Fibroblast of skin of right quadriceps (primary cell): ENCODE measurements at regions not wholly inside any gene's neighbourhood (a gene's known extent, or its start where the extent isn't known, plus 50 kb on each side); places are given as distances from the start of the nearest gene placed in this dataset.
"Not testable (repeated sequence)": the region's sequence is repeated elsewhere in the genome, so short reads cannot be mapped to it uniquely, and the experiment has no call there.

Experiments used
- DNase-seq: peaks from one replicate; pipeline ENCODE4 v3.0.0-alpha.2; 2013

DNA sequence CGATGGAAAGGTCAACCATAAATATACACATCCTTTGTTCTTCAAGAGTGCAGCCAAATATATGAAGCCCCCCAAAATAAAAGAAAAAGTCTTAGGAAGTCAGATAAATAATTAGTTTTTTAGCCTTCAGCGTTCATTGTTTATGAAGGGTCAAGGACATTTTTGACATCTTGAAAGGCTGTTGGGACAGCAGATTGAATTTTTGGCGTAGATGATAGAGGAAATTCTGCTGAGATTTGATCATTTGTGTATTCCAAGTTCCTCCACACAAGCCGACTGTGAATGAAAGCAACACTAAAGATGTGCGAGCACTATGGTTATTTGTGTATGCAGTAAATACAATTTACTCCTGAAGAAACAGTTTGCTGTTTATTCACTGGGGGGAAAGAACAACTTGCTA lies 177.8 kb upstream of the PARD3B start:
- no peak for DNase-seq

DNA sequence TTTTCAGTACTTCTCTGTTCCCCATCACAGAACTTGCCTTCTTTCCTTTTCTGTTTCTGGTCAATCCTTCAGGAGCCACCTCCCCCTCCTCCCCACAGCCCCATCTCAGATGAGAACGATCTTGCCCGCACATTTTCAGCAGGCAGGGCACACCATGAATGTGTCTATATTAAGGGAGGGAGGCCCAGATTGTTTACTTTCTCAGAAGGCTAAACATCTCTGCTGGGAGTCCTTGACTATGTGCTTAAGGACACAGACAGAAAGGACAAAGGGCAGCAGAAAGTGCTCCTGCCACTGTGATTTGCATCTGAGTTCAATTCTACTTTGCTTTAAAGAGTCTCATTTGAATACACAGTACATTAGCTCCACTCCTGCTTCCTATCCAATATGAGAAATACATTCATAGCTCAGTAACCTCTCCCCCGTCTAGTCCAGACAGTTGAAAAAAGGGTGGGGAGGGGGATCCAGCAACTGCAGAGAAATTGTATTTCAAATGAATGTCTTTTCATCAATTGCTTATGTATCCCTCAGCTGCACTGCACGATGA lies 175.0 kb upstream of the PARD3B start:
- DNase-seq, result no peak

DNA sequence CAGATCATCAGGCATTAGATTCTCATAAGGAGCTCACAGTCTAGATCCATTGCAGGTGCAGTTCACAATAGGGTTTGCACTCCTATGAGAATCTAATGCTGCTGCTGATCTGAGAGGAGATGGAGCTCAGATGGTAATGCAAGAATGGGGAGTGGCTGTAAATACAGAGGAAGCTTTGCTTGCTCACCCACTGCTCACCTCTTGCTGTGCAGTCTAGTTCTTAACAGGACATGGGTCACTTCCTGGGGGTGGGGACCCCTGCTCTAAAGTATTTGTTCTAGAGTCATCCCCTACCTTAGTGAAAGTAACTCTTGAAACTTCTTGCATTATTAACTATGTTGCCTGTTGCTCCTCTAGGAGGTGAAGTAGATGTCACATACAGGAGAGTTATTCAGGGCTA lies 171.3 kb upstream of the PARD3B start:
- no peak for DNase-seq

DNA sequence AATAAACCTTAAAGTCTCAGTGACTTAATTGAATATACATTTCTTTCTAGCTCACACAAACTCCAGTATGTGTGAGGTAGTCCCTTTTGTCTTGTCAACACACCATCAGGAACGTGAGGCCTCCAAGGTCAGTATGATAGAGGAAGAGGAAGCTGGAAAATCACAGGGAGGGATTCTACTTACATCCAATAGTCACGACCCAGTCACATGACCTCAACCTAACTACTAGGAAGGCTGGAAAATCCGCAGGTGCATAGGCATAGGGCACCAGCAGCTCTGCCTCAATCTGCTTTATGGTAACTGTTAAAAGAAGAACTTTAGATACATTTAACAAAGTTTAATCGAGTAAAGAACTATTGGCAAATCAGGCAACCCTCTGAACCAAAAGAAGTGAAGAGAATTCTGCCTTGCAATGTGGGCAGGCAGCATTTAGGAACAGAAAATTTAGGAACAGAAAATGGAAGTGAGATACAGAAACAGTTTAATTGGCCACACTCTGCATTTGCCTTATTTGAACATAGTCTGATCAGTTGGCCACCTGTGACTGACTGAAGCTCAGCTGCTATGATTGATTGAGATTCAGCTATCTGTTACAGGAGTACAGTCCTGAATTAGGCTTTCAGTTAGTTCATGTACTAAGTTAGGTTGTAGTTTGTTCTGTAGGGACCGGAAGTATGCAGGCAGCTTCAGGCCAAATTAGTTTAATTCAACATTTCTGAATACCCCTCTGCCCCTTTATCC lies 165.0 kb upstream of the PARD3B start:
- DNase-seq, result no peak

DNA sequence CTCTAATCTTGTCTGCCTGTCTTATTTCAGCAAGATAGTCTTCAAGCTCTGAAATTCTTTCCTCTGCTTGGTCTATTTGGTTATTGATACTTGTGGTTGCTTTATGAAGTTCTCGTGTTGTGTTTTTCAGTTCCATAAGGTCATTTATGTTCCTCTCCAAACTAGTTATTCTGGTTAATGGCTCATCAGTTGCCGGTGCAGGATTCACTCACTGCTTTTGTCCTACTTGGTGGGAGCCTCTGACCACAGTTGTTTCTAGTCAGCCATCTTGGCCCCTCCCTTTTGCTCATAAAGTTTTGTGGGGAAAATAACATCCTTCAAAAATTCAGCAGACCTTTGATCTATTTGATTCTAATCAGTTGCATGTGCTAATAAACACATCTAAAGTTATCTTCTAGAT lies 158.6 kb upstream of the PARD3B start:
- no peak for DNase-seq

DNA sequence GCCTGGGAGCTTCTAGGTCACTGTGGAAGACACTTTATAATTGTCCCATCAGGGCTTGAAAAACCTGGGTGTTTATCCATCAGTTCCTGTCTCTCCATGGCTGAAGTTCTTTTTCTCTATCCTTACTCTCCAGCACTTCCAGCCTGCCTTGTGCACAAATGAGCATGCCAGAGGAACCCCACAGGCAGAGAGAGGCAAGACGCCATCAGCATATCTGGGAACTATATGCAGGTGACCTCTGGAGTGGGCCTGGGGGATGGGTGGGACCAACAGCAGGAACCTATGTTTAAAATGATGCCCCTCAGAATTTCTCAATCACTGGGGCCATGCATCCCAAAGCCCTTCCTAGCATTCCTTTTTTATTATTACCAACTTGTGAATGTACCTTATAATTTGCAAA lies 156.2 kb upstream of the PARD3B start:
- no peak for DNase-seq

DNA sequence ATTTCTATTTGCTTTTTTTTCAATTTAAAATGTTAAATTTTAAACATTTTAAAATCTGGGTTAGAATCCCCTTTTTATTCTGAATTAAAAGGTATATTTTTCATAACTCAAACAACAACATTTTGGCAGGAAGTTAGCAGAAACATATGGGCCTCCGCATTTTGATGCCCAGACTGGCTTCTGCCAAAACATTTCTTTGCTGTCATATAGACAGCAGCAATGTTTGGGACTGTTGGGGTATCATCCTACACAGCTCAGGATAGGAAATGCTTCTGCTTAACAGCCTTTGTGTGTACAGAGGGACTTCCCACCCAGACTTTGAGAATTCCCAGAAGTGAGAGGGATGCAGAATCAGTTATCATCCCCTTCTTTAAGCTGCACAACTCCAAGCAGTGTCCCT lies 155.4 kb upstream of the PARD3B start:
- DNase-seq, result no peak

DNA sequence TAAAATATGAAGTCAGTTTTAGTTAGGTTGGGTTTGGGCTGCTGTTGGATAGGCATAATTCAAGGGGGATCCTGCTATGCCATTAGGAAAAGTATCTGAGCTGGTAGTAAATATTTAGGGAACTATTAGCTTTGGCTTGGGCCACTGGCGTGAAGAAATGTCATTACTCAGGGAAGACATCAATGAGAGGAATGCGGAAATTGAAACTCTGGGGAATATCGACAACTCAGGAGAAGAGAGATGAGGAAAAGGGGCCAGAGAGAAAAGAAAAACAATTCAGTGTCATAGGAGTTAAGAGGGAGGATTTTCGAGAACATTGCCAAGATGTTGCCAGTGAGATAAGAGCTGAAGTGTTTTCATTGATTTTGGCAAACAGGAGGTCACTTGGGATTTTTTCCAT lies 149.7 kb upstream of the PARD3B start:
- DNase-seq, result no peak

DNA sequence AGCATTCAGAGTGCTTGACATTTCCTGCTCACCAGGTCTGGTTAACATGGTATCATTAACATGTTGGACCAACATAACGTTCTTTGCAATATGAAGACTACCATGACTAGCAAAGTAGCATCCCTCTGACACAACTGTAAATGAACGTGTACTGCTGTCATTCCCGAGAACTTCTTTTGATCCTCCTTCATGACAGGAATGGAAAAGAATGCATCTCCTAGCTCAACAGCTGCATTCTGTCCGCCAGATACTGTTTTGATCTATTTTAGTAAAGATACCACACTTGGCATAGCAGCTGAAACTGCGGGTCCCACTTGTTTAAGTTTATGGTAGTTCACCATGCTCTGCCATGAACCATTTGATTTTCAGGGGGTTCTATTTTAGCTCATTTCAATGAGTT lies 144.2 kb upstream of the PARD3B start:
- no peak for DNase-seq

DNA sequence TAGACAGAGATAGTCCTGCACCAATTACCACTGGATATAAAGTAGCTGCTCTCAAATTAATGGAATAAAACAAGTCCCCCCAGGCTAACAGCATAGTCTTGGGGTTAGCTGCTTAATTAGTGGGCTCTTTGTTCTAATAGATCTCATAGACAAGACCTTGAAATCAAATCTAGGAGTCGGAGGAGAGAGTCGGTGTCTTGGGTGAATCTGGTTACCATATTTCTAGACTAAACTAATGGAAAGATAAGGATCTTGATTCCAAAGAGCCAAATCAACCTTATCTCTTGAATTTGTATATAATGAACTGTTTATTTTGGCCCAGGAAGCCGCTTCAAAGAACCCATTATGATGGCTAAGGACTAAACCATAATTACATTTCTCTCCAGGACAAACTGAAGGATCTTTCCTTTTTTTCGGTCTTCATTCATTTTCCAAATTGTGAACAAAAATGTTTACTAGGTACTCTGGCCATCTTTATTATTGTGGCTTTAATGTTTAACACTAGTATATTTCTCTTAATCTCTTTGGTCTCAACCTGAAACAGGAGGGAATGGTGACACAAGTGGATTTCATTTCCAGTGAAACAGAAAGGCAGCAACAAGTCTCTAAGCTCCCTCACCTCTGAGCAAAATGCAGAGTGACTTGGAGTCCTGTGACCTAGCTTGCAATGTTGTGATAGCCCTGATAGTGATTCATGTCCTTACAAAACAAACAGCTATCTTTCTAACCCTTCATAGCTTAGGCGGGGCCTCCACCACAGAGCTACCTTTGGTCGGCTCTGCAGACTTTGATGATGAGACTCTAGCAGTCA lies 137.9 kb upstream of the PARD3B start:
- no peak for DNase-seq

DNA sequence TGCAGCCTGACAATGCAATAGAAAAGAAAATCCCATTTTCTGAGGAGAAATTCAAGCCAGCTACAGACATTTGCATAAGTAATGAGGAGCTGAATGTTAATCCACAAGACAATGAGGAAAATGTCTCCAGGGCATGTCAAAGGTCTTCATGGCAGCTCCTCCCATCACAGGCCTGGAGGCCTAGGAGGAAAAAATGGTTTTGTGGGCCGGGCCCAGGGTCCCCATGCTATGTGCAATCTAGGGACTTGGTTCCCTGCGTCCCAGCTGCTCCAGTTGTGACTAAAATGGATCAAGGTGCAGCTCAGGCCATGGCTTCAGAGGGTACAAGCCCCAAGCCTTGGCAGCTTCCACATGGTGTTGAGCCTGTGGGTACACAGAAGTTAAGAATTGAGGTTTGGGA lies 132.5 kb upstream of the PARD3B start:
- DNase-seq, result not testable (repeated sequence)

DNA sequence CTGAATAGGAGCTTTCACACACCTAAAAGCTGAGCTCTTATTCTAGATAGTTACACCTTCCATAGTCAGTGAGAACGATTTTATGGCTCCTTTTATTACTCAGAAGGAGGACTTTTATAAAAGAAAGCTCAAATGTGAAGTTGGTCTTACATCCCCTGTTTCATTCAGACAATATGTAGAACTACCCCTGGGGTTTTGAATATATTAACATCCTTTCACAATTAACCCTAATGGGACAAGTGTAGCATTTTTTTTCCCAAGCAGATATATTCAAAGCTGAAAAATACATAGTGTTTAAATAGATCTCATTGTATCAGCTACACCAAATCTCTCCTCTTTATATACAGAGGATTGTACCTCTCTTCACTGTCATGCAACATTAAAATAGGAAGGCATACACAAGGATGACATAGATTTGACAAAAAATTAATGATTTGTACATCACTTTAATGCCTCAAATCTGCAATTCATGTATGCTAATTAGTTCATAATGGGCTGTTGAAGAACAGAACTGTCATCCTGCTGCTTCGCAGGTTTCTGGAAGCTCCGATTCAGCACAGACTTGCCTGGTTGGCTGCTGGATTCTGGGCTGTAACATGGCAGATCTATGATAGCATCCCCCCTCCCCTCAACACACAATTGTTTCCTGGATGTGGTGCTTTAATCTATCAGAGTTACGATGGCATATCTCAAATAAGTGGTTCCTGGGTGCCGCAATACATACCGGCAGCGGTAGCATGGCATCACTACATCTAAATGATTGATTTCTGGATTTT lies 129.7 kb upstream of the PARD3B start:
- no peak for DNase-seq

DNA sequence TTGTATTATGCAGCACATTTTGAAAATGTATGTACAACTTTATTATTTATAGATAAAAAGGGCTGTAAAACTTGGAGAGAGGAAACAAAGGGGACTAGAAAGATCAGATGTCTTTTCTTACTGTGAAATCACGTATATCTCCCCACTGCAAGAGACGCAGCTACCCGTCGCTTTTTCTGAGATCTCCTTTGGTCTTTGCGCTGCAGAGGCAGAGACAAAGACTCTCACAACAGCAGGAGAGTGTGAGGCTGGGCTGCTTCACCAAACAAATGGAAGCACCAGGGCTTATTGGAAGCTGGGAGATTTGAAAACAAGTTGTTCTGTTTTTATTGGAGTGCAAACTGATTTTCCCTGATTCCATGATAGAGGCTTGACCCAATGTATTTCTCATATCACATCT lies 129.0 kb upstream of the PARD3B start:
- DNase-seq, result no peak

DNA sequence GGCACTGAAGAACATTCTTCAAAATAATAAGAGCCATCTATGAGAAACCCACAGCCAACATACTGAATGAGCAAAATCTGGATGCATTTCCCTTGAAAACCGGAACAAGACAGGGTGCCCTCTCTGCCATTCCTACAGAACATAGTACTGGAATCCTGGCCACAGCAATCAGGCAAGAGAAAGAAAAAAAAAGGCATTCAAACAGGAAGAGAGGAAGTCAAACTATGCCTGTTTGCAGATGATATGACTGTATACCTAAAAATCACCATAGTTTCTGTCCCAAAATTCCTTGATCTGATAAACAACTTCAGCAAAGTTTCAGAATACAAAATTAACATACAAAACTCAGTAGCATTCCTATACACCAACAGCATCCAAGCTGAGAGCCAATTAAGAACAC lies 119.5 kb upstream of the PARD3B start:
- DNase-seq, result no peak

DNA sequence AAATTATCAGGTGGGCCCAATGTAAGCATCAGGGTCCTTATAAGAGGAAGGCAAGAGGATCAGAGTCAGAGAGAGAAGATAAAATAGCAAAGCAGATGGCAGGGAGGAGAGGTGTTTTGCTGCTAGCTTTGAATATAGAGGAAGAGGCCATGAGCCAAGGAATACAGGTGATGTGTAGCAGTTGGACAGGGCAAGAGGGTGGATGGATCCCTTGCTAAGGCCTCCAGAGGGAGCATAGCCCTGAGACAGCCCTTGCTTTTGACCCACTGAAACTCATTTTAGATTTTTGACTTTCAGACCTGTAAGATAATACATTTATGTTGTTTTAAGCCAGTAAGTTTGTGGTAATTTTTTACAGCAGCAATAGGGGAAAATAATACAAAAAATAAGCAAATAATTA lies 116.6 kb upstream of the PARD3B start:
- DNase-seq, result no peak

DNA sequence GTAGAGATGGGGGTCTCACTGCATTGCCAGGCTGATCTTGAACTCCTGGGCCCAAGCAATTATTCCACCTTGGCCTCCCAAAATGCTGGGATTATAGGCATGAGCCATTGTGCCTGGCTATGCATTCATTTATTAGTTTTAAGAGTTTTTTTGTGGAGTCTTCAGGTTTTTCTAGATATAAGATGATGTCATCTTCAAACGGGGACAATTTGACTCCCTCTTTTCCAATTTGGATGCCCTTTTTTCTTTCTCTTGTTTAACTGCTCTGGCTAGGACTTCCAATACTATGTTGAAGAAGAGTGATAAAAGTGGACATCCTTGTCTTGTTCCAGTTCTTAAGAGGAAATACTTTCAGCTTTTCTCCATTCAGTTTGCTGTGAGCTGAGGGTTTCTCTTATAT lies 113.7 kb upstream of the PARD3B start:
- DNase-seq, result no peak

DNA sequence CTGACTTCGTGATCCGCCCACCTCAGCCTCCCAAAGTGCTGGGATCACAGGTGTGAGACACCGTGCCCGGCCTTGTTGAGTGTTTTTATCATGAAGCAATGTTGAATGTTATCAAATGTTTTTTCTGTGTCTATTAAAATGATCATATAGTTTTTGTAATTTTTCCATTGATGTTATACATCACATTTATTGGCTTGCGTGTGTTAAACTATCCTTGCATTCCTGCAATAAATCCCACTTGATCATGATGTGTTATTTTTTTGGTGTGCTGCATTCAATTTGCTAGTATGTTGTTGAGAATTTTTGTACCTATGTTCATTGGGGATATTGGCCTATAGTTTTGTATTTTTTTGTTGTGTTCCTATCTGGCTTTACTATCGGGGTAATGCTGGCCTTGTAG lies 113.1 kb upstream of the PARD3B start:
- DNase-seq, result no peak

DNA sequence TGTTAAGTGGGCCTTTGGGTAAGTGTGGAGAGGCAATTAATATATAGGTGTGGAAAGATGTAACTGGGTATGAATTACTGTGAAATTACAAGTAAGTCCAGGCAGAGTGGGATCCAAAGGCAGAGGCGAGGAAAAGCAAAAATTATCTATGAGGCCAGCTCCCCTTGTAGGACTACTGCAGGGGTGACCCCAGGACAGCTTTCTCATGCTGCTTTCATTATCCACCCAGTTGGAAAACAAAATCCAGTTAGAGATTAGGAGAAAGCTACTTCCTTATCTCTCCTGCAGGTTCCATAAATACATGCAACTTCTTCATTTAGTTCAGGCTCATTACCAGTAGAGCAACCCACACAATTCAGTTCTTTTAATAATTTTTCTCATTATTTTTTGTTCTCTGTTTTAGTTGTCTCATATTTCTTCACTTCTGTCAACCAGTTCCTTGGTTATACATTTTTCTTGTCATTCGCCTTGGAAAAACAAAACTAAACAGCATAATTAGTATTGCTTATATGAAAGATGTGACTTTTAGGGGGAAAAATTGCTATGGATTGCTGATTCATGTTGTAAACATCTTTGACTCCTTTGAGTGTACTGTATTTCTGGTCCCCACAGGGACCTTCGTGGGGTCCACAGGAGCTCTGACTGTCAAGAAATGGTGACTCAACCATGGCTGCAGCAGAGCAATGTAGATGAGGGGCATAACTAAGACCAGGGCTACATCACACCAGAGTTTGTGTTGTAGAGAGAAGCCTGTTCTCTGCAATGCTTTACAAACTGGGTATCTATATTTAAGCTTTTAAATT lies 110.4 kb upstream of the PARD3B start:
- DNase-seq, result peak; percentile 56

DNA sequence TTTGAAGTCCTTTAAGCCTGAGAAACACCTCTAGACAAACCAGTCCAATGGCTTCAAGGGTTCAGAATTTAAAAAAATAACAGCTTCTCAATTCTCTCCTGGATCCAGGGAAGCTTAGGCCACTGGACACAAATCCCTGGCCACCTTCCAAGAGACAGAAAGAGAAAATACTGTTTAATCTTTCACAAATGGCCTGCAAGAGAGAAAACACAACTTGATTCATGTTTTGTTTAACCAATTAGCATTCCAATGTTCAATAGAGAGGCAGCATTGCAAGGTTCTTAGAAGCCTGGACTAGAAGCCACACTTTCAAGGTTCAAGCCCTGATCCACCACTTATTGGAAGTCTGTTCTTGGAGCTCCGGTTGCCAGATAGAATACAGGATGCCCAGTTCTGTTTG lies 109.0 kb upstream of the PARD3B start:
- no peak for DNase-seq

DNA sequence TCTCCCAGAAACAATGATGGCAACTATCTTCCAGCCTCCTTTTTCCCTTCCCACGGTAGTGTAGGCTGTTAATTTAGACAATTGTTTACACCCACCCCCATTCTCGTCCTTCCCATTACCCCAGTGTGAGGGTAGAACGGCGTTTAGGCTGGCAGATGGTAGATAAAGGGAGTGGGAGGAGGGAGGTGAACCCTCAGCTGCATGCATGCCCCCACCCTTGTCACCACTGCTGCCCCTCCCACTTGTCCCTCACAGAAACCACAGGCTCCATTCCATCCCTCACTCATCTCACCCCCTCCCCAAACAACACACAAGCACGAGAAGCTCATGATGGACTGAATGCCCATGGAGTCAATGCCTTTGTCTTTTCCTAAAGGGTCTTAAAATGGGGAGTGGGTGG lies 107.9 kb upstream of the PARD3B start:
- no peak for DNase-seq

DNA sequence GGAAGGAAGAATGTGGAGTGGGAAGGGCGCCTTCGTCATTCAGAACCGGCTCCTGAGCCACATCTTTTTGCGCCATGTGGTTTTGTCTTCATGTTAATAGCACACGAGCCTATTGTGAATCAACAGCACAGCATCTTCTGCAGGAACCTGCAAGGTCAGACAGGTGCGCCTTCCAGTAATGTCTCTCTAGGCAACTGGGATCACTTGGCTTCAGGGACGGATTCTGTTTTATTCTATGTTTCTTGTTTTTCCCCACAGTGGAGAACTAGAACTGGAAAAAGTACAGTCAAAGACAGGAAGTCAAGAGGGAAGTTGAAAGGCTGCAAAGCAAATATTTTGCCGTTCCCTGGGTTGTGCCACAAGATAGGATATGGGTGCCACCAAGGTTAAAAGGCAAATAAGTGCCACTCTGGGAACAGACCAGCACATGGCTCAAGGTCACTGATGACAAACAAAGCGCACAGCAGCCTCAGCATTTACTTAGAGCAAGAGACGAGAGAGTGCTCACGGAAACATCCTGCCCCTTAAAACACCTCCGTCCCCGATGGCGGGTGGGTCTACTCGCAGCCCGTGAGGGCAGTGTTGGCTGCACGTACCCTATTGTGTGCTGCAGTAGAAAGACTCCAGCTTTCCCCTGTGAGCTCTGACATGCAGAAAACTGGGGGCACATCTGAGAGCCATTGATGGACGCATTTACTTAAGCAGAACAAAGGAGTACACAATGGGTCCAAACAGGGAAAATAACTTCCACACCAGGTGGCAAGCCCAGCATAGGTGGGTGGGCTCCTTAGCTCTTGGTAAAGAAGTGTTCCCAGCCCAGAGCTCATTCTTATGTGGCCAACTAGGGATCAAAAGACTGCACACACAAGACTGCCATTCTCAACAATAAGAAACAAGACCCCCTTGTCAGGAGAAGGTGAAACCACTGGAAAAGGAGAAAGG lies 107.2 kb upstream of the PARD3B start:
- DNase-seq, result no peak

DNA sequence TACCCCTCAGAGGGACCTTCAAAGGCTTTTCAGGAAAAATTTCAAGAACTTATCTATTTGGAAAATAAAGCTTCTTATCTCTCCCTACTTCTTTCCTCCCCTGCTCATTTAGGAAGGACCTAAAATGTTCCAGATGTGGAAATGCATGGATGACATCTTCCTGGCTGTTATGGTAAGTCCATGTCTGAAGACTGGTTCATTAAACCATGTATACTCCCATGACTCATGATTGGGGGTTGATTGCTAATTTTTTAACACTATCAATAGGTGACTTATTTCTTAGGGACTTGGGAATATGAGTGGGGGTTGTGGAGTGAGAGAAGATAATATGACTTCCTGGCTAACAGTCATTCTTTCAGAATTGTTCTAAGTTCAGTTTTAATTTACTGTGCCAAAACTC lies 104.0 kb upstream of the PARD3B start:
- peak; percentile 4 for DNase-seq
